ENCODE measurements at regions not wholly inside any gene's neighbourhood (a gene's known extent, or its start where the extent isn't known, plus 50 kb on each side); places are given as distances from the start of the nearest gene placed in this dataset.

- TF ChIP-seq SP1 (IDR thresholded peaks at IDR 0.05) (no peak), SUZ12 (IDR thresholded peaks at IDR 0.05) (no peak), ELF4 (IDR thresholded peaks at IDR 0.05) (no peak), ZNF384 (IDR thresholded peaks at IDR 0.05) (no peak), FOXA1 (IDR thresholded peaks at IDR 0.05) (no peak)
These were observed 112.5 kb upstream of the GPC1 start for GRCh38 chr2:240322991-240323390.
